Calu3 (cell line): ENCODE measurements at regions not wholly inside any gene's neighbourhood (a gene's known extent, or its start where the extent isn't known, plus 50 kb on each side); places are given as distances from the start of the nearest gene placed in this dataset.

ENCODE experiments used
- BruUV-seq: library from RNA; stranded (reverse); fragments of 400-500 nt; replicated peaks from 2 replicates; lab custom pipeline; 2021; lab: Mats Ljungman, UMichigan
- CTCF ChIA-PET: fragments of 300-600 bp; sonication (Branson Sonifier 250); formaldehyde crosslinking; loops from one replicate; lab custom pipeline; 2022; ENCODE audit warnings: antibody characterized with exemption; lab: Charles Lee
- DNase-seq: peaks from one replicate; pipeline ENCODE4 v3.0.0; 2022
- H3K27ac Mint-ChIP-seq: one replicate; pipeline ENCODE4 v1.8.0; 2022; ENCODE audit warnings: mixed read lengths; ENCODE audit not compliant: unreplicated experiment
- H3K27me3 Mint-ChIP-seq: one replicate; pipeline ENCODE4 v1.8.0; 2022; ENCODE audit warnings: mixed read lengths; ENCODE audit not compliant: unreplicated experiment
- H3K36me3 Mint-ChIP-seq: one replicate; pipeline ENCODE4 v1.8.0; 2022; ENCODE audit warnings: mild to moderate bottlenecking, moderate library complexity, mixed read lengths; ENCODE audit not compliant: insufficient read depth, unreplicated experiment
- H3K4me1 Mint-ChIP-seq: one replicate; pipeline ENCODE4 v1.8.0; 2022; ENCODE audit warnings: mild to moderate bottlenecking, low read depth, mixed read lengths; ENCODE audit not compliant: unreplicated experiment
- H3K4me3 Mint-ChIP-seq: one replicate; pipeline ENCODE4 v1.8.0; 2022; ENCODE audit warnings: mild to moderate bottlenecking, low read depth, moderate library complexity, mixed read lengths; ENCODE audit not compliant: unreplicated experiment
- H3K9me3 Mint-ChIP-seq: one replicate; pipeline ENCODE4 v1.8.0; 2022; ENCODE audit warnings: low read depth, mixed read lengths; ENCODE audit not compliant: unreplicated experiment
- CTCF ChIP-seq: fragments of 200-600 bp; IDR thresholded peaks from one replicate; pipeline ENCODE4 v1.8.0; 2022; ENCODE audit warnings: antibody characterized with exemption; ENCODE audit not compliant: unreplicated experiment
- intact Hi-C: fragments of 100-400 bp; cut with micrococcal nuclease; formaldehyde crosslinking; loops from one replicate; pipeline ENCODE4 v1.10.0; 2022; ENCODE audit not compliant: unreplicated experiment

DNA sequence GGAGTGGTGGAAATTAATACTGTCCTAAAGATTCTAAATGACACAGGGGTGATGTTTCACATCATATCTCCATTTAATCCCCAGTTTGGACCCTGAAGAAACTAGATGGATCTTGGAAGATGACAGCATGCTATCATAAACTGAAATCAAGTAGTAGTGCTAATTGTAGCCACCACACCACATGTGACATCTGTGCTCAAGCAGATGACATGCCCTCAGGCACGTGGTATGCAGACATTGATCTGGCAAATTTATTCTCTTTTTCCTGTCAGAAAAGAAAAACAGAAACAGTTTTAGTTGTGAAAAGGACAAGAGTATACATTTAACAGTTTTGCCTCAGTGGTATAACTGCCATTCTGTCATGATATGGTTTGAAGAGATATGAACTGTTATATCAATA lies 52.9 kb upstream of the PGR start:
- Mint-ChIP-seq H3K4me1 (no peaks in the 10 kb centered on the region), H3K27ac (no peak overlapping the region), H3K9me3 (peaks cover 4% of the 10 kb centered on the region), H3K4me3 (no peak overlapping the region), H3K36me3 (no peaks in the 10 kb centered on the region), H3K27me3 (no peaks in the 10 kb centered on the region)
- BruUV-seq: no TSS peak
- no peak for DNase-seq
- intact Hi-C loops: no loop called here
- no peak for TF ChIP-seq CTCF
- CTCF ChIA-PET: no interaction called here

- no peak for DNase-seq
- no peak overlapping the region for H3K27ac Mint-ChIP-seq
- peaks cover 4% of the 10 kb centered on the region for H3K9me3 Mint-ChIP-seq
- intact Hi-C loops: no loop called here
- no peak overlapping the region for H3K4me3 Mint-ChIP-seq
- H3K27me3 Mint-ChIP-seq: no peaks in the 10 kb centered on the region
- CTCF ChIA-PET: no interaction called here
- H3K36me3 Mint-ChIP-seq: no peaks in the 10 kb centered on the region
- no peaks in the 10 kb centered on the region for H3K4me1 Mint-ChIP-seq
- TF ChIP-seq CTCF: no peak
- BruUV-seq: no TSS peak
Measured at GRCh38 chr11:101180481-101180880, 50.9 kb upstream of the PGR start.
